ENCODE measurements at regions not wholly inside any gene's neighbourhood (a gene's known extent, or its start where the extent isn't known, plus 50 kb on each side); places are given as distances from the start of the nearest gene placed in this dataset.

DNA sequence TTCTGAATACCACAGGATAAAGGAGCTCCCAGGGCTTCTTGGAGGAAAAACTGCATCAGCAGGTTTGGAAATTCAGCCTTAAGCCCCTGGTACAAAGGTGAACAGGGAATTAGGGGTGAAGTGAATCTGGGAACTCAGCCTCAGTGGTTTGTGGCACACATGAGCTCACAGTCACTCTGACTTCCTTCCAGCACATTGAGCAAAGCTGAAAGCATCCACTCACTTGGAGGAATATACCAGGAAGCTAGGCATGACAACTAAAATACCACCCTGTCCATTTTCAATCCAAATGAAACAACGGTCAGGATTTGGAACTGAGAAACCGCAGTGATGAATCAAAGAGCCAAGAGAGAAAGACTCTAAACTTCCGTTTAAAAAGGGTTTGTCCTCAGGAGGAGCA lies 216.1 kb downstream of the ICOS start (continued):
- TF ChIP-seq, protein P1, sequence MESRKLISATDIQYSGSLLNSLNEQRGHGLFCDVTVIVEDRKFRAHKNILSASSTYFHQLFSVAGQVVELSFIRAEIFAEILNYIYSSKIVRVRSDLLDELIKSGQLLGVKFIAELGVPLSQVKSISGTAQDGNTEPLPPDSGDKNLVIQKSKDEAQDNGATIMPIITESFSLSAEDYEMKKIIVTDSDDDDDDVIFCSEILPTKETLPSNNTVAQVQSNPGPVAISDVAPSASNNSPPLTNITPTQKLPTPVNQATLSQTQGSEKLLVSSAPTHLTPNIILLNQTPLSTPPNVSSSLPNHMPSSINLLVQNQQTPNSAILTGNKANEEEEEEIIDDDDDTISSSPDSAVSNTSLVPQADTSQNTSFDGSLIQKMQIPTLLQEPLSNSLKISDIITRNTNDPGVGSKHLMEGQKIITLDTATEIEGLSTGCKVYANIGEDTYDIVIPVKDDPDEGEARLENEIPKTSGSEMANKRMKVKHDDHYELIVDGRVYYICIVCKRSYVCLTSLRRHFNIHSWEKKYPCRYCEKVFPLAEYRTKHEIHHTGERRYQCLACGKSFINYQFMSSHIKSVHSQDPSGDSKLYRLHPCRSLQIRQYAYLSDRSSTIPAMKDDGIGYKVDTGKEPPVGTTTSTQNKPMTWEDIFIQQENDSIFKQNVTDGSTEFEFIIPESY (IDR thresholded peaks at IDR 0.05; ENCODE audit: extremely low read depth, insufficient replicate concordance, low read length), result no peak
- no peak for TF ChIP-seq CEBPB (IDR thresholded peaks at IDR 0.05; ENCODE audit: low read depth)
- TF ChIP-seq POLR2A (IDR thresholded peaks at IDR 0.05; ENCODE audit: borderline replicate concordance, extremely low read depth, insufficient read depth, insufficient read length), result no peak
- no peak for TF ChIP-seq EZH2 (IDR thresholded peaks at IDR 0.05)

DNA sequence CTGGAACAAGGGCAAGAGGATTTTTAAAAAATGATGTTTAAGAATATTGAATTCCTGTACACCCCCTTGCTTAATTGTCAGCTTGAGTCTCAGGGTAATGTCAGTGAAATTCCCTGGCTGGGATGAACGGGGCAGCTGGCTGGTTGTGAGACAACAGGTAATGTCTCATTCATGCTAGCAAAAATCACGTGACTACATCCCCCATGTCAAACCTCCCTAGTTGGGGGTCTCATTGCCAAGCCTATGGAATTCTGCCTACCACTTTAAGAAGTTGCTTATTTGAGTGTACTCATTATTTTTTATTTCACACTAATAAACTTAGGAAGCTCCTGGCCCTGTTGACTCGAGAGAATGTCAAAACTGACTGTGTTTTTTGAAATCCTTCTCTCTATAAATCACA lies 218.3 kb downstream of the ICOS start:
- no peaks in the 10 kb centered on the region for H3K9me3 ChIP-seq (ENCODE audit: control insufficient read depth in 1 of 2, insufficient read depth in 1 of 2, low read depth in 1 of 2, low read length in 2 of 2)
- H2AFZ ChIP-seq (ENCODE audit: low read depth, low read length, poor library complexity, severe bottlenecking), result no peak overlapping the region
- BruUV-seq (replicated peaks), result no TSS peak
- CTCF ChIA-PET, result interaction anchor here (2.4 kb wide), 1 partner anchor 10 kb away, joined by 8 read pairs; no protein-coding TSS in a partner anchor
- RAD21 ChIA-PET (ENCODE audit: low non-redundant PET in 1 of 2, low total read pairs in 2 of 2, uncharacterized antibody in 2 of 2, unreplicated experiment in 2 of 2), result no interaction called here
- H3K79me2 ChIP-seq (ENCODE audit: insufficient read depth, low read length), result no peaks in the 10 kb centered on the region
- POLR2A ChIA-PET, result no interaction called here
- intact Hi-C loops (cut with micrococcal nuclease), result no loop called here
- no peak overlapping the region for H3K4me3 ChIP-seq (replicated peaks in 1 of 2; ENCODE audit: low read depth in 1 of 2, low read length in 2 of 2)
- H3K4me1 ChIP-seq (ENCODE audit: control insufficient read depth in 1 of 2, insufficient read depth in 2 of 2, low read length in 2 of 2), result no peaks in the 10 kb centered on the region
- H3K9ac ChIP-seq (ENCODE audit: low read length), result no peak overlapping the region
- H3K27ac ChIP-seq (ENCODE audit: low read depth, low read length), result no peak overlapping the region
- H3K27me3 ChIP-seq (ENCODE audit: insufficient read depth, low read length), result no peaks in the 10 kb centered on the region
- DNase-seq (ENCODE audit: low read depth, low spot score) (no peak), ATAC-seq (no peak)
- H3K4me2 ChIP-seq (ENCODE audit: low read length), result no peak overlapping the region
- no peaks in the 10 kb centered on the region for H4K20me1 ChIP-seq (ENCODE audit: insufficient read depth)
- H3K36me3 ChIP-seq (ENCODE audit: control insufficient read depth in 1 of 2, insufficient read depth in 2 of 2, low read length in 2 of 2), result no peaks in the 10 kb centered on the region
- H3K9me2 ChIP-seq (ENCODE audit: insufficient read depth), result no peaks in the 10 kb centered on the region
- TF ChIP-seq YY1 (IDR thresholded peaks at IDR 0.05; ENCODE audit: extremely low read depth, insufficient replicate concordance, low read depth, low read length), result no peak
- TF ChIP-seq ELF1 (IDR thresholded peaks at IDR 0.05; ENCODE audit: borderline replicate concordance, low read depth), result no peak
- TF ChIP-seq, protein P2, sequence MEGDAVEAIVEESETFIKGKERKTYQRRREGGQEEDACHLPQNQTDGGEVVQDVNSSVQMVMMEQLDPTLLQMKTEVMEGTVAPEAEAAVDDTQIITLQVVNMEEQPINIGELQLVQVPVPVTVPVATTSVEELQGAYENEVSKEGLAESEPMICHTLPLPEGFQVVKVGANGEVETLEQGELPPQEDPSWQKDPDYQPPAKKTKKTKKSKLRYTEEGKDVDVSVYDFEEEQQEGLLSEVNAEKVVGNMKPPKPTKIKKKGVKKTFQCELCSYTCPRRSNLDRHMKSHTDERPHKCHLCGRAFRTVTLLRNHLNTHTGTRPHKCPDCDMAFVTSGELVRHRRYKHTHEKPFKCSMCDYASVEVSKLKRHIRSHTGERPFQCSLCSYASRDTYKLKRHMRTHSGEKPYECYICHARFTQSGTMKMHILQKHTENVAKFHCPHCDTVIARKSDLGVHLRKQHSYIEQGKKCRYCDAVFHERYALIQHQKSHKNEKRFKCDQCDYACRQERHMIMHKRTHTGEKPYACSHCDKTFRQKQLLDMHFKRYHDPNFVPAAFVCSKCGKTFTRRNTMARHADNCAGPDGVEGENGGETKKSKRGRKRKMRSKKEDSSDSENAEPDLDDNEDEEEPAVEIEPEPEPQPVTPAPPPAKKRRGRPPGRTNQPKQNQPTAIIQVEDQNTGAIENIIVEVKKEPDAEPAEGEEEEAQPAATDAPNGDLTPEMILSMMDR (IDR thresholded peaks at IDR 0.05 in 2 of 3, conservative IDR thresholded peaks at IDR 0.05 in 1 of 3; ENCODE audit: borderline replicate concordance in 1 of 3, insufficient read depth in 1 of 3, low read depth in 2 of 3, low read length in 2 of 3), result no peak
- TF ChIP-seq SP1 (IDR thresholded peaks at IDR 0.05; ENCODE audit: low read depth), result no peak
- no peak for TF ChIP-seq ZNF274 (IDR thresholded peaks at IDR 0.05; ENCODE audit: low read depth, low read length)
- TF ChIP-seq FOSL1 (IDR thresholded peaks at IDR 0.05; ENCODE audit: low read depth), result no peak
- TF ChIP-seq, protein P3, sequence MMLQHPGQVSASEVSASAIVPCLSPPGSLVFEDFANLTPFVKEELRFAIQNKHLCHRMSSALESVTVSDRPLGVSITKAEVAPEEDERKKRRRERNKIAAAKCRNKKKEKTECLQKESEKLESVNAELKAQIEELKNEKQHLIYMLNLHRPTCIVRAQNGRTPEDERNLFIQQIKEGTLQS (IDR thresholded peaks at IDR 0.05), result no peak
- no peak for TF ChIP-seq POLR2AphosphoS5 (IDR thresholded peaks at IDR 0.05; ENCODE audit: low read depth, low read length)
- TF ChIP-seq, protein P4, sequence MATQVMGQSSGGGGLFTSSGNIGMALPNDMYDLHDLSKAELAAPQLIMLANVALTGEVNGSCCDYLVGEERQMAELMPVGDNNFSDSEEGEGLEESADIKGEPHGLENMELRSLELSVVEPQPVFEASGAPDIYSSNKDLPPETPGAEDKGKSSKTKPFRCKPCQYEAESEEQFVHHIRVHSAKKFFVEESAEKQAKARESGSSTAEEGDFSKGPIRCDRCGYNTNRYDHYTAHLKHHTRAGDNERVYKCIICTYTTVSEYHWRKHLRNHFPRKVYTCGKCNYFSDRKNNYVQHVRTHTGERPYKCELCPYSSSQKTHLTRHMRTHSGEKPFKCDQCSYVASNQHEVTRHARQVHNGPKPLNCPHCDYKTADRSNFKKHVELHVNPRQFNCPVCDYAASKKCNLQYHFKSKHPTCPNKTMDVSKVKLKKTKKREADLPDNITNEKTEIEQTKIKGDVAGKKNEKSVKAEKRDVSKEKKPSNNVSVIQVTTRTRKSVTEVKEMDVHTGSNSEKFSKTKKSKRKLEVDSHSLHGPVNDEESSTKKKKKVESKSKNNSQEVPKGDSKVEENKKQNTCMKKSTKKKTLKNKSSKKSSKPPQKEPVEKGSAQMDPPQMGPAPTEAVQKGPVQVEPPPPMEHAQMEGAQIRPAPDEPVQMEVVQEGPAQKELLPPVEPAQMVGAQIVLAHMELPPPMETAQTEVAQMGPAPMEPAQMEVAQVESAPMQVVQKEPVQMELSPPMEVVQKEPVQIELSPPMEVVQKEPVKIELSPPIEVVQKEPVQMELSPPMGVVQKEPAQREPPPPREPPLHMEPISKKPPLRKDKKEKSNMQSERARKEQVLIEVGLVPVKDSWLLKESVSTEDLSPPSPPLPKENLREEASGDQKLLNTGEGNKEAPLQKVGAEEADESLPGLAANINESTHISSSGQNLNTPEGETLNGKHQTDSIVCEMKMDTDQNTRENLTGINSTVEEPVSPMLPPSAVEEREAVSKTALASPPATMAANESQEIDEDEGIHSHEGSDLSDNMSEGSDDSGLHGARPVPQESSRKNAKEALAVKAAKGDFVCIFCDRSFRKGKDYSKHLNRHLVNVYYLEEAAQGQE (IDR thresholded peaks at IDR 0.05; ENCODE audit: low read depth), result no peak
- TF ChIP-seq ZFX (IDR thresholded peaks at IDR 0.05), result no peak
- TF ChIP-seq CBX3 (IDR thresholded peaks at IDR 0.05; ENCODE audit: low read depth), result no peak
- no peak for TF ChIP-seq JUND (IDR thresholded peaks at IDR 0.05)
- TF ChIP-seq, protein P1 (IDR thresholded peaks at IDR 0.05; ENCODE audit: extremely low read depth, insufficient replicate concordance, low read length), result no peak
- no peak for TF ChIP-seq SRF (IDR thresholded peaks at IDR 0.05; ENCODE audit: low read depth)
